ENCODE measurements at regions not wholly inside any gene's neighbourhood (a gene's known extent, or its start where the extent isn't known, plus 50 kb on each side); places are given as distances from the start of the nearest gene placed in this dataset.

DNA sequence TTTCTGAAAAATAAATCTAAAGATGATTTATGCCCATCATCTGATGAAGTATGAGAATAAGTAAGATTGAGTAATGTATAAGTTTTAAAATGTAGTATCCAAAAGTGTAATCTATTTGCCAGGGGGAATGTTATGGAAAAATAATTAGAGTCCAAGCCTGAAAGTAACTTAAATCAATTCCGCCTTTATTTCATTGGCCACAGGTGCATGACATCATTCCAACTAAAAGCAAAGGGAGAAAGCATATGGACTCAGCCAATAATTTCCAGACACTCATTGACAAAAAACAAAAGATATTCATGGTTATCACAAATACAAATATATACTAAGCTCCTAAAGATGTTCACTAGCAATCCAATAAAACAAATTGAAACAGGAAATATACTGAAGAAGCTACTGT, 752.6 kb upstream of the TMEFF2 start:
- no peak overlapping the region for H2AFZ ChIP-seq (ENCODE audit: insufficient read depth, low read depth, low read length, poor library complexity, severe bottlenecking)
- H3K4me1 Mint-ChIP-seq, result no peaks in the 10 kb centered on the region
- H3K27me3 Mint-ChIP-seq (ENCODE audit: low read depth in 3 of 3), result no peaks in the 10 kb centered on the region
- H3K27ac Mint-ChIP-seq, result no peak overlapping the region
- H3K36me3 Mint-ChIP-seq, result no peaks in the 10 kb centered on the region
- TF ChIP-seq, protein P1, sequence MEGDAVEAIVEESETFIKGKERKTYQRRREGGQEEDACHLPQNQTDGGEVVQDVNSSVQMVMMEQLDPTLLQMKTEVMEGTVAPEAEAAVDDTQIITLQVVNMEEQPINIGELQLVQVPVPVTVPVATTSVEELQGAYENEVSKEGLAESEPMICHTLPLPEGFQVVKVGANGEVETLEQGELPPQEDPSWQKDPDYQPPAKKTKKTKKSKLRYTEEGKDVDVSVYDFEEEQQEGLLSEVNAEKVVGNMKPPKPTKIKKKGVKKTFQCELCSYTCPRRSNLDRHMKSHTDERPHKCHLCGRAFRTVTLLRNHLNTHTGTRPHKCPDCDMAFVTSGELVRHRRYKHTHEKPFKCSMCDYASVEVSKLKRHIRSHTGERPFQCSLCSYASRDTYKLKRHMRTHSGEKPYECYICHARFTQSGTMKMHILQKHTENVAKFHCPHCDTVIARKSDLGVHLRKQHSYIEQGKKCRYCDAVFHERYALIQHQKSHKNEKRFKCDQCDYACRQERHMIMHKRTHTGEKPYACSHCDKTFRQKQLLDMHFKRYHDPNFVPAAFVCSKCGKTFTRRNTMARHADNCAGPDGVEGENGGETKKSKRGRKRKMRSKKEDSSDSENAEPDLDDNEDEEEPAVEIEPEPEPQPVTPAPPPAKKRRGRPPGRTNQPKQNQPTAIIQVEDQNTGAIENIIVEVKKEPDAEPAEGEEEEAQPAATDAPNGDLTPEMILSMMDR (IDR thresholded peaks at IDR 0.05), result no peak
- intact Hi-C loops (cut with micrococcal nuclease), result no loop called here
- H3K9me3 ChIP-seq (replicated peaks in 1 of 2; ENCODE audit: control insufficient read depth in 1 of 2, insufficient read depth in 1 of 2, low read length in 2 of 2), result no peaks in the 10 kb centered on the region
- WGBS (ENCODE audit: insufficient coverage), result no CpG with 5 or more reads among the region's 1 CpG
- H3K27me3 ChIP-seq (ENCODE audit: control insufficient read depth in 2 of 2, insufficient read depth in 2 of 2, low read length in 2 of 2), result no peaks in the 10 kb centered on the region
- DNase-seq, result no peak
- H3K4me2 ChIP-seq (replicated peaks; ENCODE audit: extremely low read depth, low read length, poor library complexity, severe bottlenecking), result no peak overlapping the region
- H3K4me3 Mint-ChIP-seq, result no peak overlapping the region
- no peak overlapping the region for H3K27ac ChIP-seq (ENCODE audit: low read depth in 1 of 2, low read length in 2 of 2)
- H3K79me2 ChIP-seq (ENCODE audit: insufficient read depth, low read length), result no peaks in the 10 kb centered on the region
- no peaks in the 10 kb centered on the region for H4K20me1 ChIP-seq (ENCODE audit: insufficient read depth, low read length)
- H3K36me3 ChIP-seq (replicated peaks in 1 of 2; ENCODE audit: control insufficient read depth in 1 of 2, insufficient read depth in 2 of 2, low read length in 2 of 2), result no peaks in the 10 kb centered on the region
- no peak overlapping the region for H3K9ac ChIP-seq (ENCODE audit: insufficient read depth, low read length, poor library complexity, severe bottlenecking)
- H3K4me3 ChIP-seq (replicated peaks in 1 of 3; ENCODE audit: low read depth in 2 of 3, low read length in 3 of 3), result no peak overlapping the region
- H3K4me1 ChIP-seq (ENCODE audit: control insufficient read depth in 1 of 2, insufficient read depth in 2 of 2, low read length in 2 of 2), result no peaks in the 10 kb centered on the region
- H3K9me3 Mint-ChIP-seq, result peaks cover 0 to 4% (median 0%) of the 10 kb centered on the region in 7 donors

DNA sequence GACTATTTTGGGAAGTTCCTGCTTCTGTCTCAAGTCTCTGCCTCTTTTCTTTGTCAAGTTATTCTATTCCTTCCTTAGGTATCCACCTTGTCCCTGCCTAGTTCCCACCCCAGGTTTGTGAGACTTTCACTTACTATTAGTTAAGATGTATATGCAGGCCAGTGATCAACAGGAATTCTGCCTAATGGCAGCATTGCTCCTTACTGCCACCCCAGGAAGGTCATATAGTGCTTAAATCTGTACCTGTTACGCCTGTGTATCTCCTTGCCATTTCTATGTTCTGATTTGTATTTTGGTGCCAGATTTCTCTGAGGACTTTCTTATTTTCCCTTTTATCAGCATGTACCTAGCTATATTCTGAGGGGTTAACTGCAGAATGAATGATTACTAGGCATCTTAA, 746.0 kb upstream of the TMEFF2 start:
- H3K27ac Mint-ChIP-seq, result no peak overlapping the region
- no peaks in the 10 kb centered on the region for H3K79me2 ChIP-seq (ENCODE audit: insufficient read depth, low read length)
- no peaks in the 10 kb centered on the region for H3K4me1 Mint-ChIP-seq
- no peak overlapping the region for H3K4me3 Mint-ChIP-seq
- TF ChIP-seq, protein P1 (IDR thresholded peaks at IDR 0.05), result no peak
- no peak overlapping the region for H3K9ac ChIP-seq (ENCODE audit: insufficient read depth, low read length, poor library complexity, severe bottlenecking)
- H3K4me1 ChIP-seq (ENCODE audit: control insufficient read depth in 1 of 2, insufficient read depth in 2 of 2, low read length in 2 of 2), result no peaks in the 10 kb centered on the region
- no peak overlapping the region for H3K4me2 ChIP-seq (replicated peaks; ENCODE audit: extremely low read depth, low read length, poor library complexity, severe bottlenecking)
- no peaks in the 10 kb centered on the region for H3K27me3 ChIP-seq (ENCODE audit: control insufficient read depth in 2 of 2, insufficient read depth in 2 of 2, low read length in 2 of 2)
- H3K36me3 Mint-ChIP-seq, result no peaks in the 10 kb centered on the region
- H3K4me3 ChIP-seq (replicated peaks in 1 of 3; ENCODE audit: low read depth in 2 of 3, low read length in 3 of 3), result no peak overlapping the region
- peaks cover 0 to 1% (median 0%) of the 10 kb centered on the region in 3 donors for H3K27me3 Mint-ChIP-seq (ENCODE audit: low read depth in 3 of 3)
- no CpG with 5 or more reads among the region's 1 CpG for WGBS (ENCODE audit: insufficient coverage)
- H4K20me1 ChIP-seq (ENCODE audit: insufficient read depth, low read length), result no peaks in the 10 kb centered on the region
- intact Hi-C loops (cut with micrococcal nuclease), result no loop called here
- no peak overlapping the region for H2AFZ ChIP-seq (ENCODE audit: insufficient read depth, low read depth, low read length, poor library complexity, severe bottlenecking)
- H3K27ac ChIP-seq (ENCODE audit: low read depth in 1 of 2, low read length in 2 of 2), result no peak overlapping the region
- H3K36me3 ChIP-seq (replicated peaks in 1 of 2; ENCODE audit: control insufficient read depth in 1 of 2, insufficient read depth in 2 of 2, low read length in 2 of 2), result no peaks in the 10 kb centered on the region
- H3K9me3 ChIP-seq (replicated peaks in 1 of 2; ENCODE audit: control insufficient read depth in 1 of 2, insufficient read depth in 1 of 2, low read length in 2 of 2), result peaks cover 0 to 7% of the 10 kb centered on the region in 2 donors
- H3K9me3 Mint-ChIP-seq, result peaks cover 0 to 6% (median 3%) of the 10 kb centered on the region in 7 donors
- DNase-seq, result no peak

Data from CD14-positive monocyte (primary cell).